NCI-H748 (cell line): ENCODE measurements at regions not wholly inside any gene's neighbourhood (a gene's known extent, or its start where the extent isn't known, plus 50 kb on each side); places are given as distances from the start of the nearest gene placed in this dataset.

Experiments
- DNase-seq: peaks from one replicate; lab custom pipeline; 2025; ENCODE audit not compliant: unreplicated experiment; lab: John Stamatoyannopoulos, UW

GRCh38 chr14:46300765-46301164 is 350.8 kb downstream of the RPL10L start:
- no peak for DNase-seq

GRCh38 chr14:46290706-46291105 is 360.9 kb downstream of the RPL10L start:
- DNase-seq: no peak

- DNase-seq: no peak
Measured at GRCh38 chr14:46279776-46280175, 371.8 kb downstream of the RPL10L start.

- no peak for DNase-seq
Measured at GRCh38 chr14:46279327-46279726, 372.3 kb downstream of the RPL10L start.

GRCh38 chr14:46259536-46259935 is 392.0 kb downstream of the RPL10L start:
- no peak for DNase-seq

- DNase-seq: no peak
Measured at GRCh38 chr14:46256381-46256780, 395.2 kb downstream of the RPL10L start.

GRCh38 chr14:46250113-46250703 is 401.4 kb downstream of the RPL10L start:
- peak; percentile 27 for DNase-seq

- no peak for DNase-seq
Measured at GRCh38 chr14:46248001-46248630, 403.5 kb downstream of the RPL10L start.

- no peak for DNase-seq
Measured at GRCh38 chr14:46245276-46245675, 406.3 kb downstream of the RPL10L start.

GRCh38 chr14:46233786-46234185 is 417.8 kb downstream of the RPL10L start:
- DNase-seq: no peak

GRCh38 chr14:46230540-46230939 is 421.0 kb downstream of the RPL10L start:
- peak; percentile 7 for DNase-seq

GRCh38 chr14:46215801-46216200 is 435.8 kb downstream of the RPL10L start:
- no peak for DNase-seq

- DNase-seq: no peak
Measured at GRCh38 chr14:46198676-46199075, 452.9 kb downstream of the RPL10L start.

GRCh38 chr14:46197856-46198255 is 453.7 kb downstream of the RPL10L start:
- DNase-seq: no peak
